NCI-H1105 (cell line): ENCODE measurements at regions not wholly inside any gene's neighbourhood (a gene's known extent, or its start where the extent isn't known, plus 50 kb on each side); places are given as distances from the start of the nearest gene placed in this dataset.
A peak's percentile ranks its signal among the peaks of the same experiment; 100 is the strongest.

Source experiments
- DNase-seq: peaks from one replicate; lab custom pipeline; 2025; lab: John Stamatoyannopoulos, UW

GRCh38 chr2:94939349-94939748 is 68.1 kb downstream of the TEKT4 start:
- no peak for DNase-seq

GRCh38 chr2:94947097-94948016 is 76.1 kb downstream of the TEKT4 start:
- no peak for DNase-seq

DNA sequence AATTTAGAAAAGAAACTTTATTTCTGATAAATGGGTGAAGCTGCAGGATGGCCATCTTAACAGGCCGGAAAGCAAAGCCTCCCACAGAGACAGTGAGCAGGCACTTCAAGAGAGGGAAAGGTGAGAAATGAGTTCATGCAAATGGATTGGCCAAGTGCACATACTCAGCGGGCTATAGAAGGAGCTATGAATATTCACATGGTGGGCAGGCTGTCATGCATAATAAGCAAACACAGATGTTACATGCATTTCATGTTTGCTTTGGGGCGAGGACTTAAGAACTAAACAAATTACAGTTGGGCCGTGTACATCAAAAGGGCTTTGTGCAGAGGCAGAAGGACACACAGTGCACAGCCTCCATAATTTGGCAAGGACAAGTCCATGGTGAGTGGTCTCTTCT is 69.8 kb upstream of the MAL start:
- DNase-seq: no peak

DNA sequence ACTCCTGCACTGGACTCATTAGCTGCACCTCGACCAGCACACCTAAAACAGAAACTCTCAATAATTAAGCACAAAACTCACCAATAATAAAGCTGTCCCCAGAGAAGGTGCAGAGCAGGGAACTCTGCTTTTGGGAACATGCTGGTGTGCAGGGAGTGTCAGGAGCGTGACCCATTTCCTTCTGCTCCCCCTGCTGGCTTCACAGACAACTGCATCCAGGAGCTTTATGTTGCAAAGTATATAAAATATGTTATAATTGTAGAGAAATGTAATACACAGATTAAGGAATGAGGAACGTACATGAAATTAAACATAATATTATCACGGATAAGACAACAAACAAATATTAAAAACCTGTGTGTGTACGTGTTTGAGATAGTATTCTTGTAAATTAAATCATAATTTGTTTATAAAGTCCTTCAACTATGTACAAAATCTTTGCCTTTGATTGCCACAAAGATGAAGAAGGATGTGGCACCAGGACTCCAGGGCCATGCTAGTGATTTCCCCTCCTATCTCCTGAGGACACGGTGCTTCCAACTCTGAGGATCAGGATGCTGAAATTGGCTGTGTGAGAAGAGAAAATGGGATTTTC is 68.6 kb upstream of the MAL start:
- DNase-seq: peak; percentile 53

DNA sequence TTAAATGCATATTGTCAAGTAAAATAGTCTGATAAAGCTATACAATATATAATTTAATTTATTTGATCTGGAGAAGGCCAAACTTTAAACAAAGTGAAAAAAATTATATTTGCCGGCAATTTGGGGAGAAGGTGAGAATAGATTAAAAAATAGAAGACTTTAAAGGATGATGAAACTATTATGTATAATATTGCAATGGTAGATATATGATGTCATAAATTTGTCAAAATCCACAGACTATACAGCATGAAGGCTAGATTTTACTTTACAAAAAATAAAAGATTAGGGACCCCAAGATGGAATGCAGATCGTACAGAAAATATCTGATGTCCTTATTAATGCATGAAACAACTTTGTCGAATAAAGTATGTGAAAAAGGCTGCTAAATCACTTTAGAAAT is 67.3 kb upstream of the MAL start:
- no peak for DNase-seq

GRCh38 chr2:94960266-94960665 is 65.2 kb upstream of the MAL start:
- DNase-seq: no peak

- DNase-seq: no peak
These were observed 64.8 kb upstream of the MAL start for GRCh38 chr2:94960751-94961150.

GRCh38 chr2:94964193-94964592 is 61.3 kb upstream of the MAL start:
- DNase-seq: no peak

DNA sequence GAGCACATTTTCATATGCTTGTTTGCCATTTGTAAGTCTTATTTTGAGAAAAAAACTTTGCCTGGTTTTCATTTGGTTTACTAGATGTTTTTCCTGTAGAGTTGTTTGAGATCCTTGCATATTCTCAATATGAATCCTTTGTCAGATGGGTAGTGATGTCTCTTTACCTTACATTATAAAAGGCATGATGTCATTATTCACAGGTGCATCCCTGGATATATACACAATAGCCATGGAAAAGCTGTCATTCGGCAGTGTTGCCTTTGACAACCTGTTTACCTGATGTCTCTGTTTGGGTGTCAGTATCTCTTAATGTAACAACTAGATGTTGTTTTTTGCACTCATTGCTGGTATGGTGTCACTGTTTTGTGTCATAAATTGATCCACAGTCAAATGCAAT is 58.8 kb upstream of the MAL start:
- DNase-seq: no peak

DNA sequence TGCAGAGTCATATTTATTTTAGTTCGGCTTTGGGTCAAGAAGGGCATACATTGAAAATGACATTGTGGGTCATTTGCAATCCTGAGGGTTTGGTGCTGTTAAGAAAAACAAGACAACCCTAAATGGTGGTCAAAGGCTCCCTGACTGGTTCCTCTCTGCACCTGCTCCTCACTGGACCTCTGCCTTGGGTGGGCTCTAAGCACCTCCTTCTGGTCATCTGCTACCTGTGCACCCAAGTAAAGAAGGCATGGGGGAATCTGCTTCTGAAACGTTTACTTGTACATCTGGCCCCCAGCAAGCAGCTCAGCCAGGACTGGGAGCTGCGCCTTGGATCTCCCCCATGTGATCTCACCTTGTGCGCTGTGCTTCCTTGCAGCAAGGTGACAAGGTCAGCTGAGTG is 55.2 kb upstream of the MAL start:
- DNase-seq: no peak
